GM18502 (cell line): ENCODE measurements at regions not wholly inside any gene's neighbourhood (a gene's known extent, or its start where the extent isn't known, plus 50 kb on each side); places are given as distances from the start of the nearest gene placed in this dataset.
"Not testable (repeated sequence)": the region's sequence is repeated elsewhere in the genome, so short reads cannot be mapped to it uniquely, and the experiment has no call there.

Experiments used
- ATAC-seq: cut with Tn5 transposase; IDR thresholded peaks from one replicate; pipeline ENCODE4 v1.9.1; 2021; ENCODE audit warnings: mild to moderate bottlenecking; ENCODE audit not compliant: unreplicated experiment, poor library complexity

DNA sequence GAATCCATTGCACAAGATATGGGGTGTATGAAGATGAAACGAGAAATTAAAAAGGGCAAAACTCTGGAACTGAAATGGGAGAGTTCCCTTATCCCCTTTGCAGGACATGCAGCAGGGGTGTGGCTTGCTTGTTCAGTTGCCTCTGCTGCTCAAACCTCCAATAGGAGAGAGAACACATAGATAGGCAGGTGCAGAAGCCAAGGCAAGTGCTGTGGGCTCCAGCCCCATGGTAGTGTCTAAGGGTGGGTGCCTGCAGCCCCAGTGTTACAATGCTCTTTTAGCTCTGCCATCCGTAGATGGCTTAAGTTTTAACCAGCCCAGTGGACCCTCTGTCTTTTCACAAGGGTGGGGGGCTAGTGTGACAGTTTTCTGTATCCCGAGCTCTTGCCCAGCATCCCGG is 69.7 kb downstream of the CMAS start:
- no peak for ATAC-seq

GRCh38 chr12:22116376-22116775 is 70.4 kb downstream of the CMAS start:
- no peak for ATAC-seq

- ATAC-seq, result no peak
Measured at GRCh38 chr12:22117563-22118237, 71.7 kb downstream of the CMAS start.

GRCh38 chr12:22118238-22118790 is 72.3 kb downstream of the CMAS start:
- ATAC-seq, result no peak

DNA sequence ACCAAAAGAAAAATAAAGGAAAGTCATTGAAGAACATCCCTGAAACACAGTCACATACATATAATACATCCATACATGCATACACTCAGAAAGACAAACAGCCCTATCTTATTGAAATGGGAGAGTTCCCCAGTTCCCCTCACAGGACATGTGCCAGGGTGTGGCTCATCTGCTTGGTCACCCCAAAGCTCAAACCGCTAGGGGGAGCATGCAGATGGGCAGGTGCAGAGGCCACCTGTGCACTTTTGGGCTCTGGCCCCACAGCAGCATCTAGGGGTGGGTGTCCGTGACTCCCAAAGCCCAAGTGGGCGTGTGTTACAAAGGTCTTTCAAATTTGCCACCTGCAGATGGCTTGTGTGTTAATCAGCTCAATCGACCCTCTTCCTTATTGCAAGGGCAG is 75.2 kb downstream of the CMAS start:
- peak; percentile 80 for ATAC-seq

DNA sequence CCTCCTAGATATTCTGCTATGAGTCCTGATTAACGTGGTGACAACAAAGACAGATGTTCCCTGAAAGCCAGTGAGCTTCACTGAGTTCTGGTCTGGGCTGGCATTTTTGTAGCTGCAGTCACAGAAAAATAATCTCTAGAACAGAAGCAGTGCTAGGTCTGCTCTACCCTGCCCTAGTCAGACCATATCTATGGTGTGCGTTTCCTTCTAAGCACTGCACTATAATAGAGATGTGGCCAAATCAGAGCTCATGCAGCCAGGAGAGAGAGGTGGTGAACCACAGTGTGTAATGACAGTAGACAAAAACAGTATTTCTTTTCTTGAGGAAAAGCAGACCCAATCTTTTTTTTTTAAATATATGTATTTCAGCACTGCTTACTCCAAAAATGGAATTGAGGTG is 76.3 kb downstream of the CMAS start:
- ATAC-seq, result no peak

DNA sequence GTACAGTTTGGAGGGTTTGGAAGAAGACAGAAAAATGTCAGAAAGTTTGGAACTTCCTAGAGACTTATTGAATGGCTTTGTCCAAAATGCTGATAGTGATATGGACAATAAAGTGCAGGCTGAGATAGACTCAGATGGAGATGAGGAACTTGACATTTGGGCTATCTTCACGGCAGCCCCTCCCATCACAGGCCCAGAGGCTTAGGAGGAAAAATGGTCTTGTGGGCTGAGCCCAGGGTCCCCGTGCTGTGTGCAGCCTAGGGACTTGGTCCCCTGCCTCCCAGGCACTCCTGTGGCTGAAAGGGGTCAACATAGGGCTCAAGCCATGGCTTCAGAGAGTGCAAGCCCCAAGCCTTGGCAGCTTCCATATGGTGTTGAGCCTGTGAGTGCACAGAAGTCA is 79.0 kb downstream of the CMAS start:
- no peak for ATAC-seq

GRCh38 chr12:22126101-22126500 is 80.1 kb downstream of the CMAS start:
- not testable (repeated sequence) for ATAC-seq

DNA sequence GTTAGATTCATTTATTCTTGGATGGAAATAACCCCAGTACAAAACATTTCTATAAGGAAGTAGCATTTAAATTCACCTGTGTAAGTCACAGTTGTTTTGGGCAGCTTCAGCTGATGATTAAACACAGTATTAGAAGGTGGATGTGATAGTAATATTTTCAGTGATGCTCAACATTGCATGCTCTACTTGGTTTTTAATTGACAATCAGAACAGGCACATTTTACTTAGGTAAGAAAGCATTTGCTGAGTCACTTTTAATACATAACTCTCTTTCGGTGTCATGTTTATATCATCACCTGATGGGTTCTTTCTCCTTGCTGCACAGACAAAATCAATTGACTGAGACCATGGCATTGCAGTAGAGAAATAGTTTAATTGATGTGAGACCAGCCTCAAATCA is 80.7 kb downstream of the CMAS start:
- no peak for ATAC-seq

GRCh38 chr12:22130671-22131070 is 84.7 kb downstream of the CMAS start:
- no peak for ATAC-seq

- not testable (repeated sequence) for ATAC-seq
Measured at GRCh38 chr12:22136604-22137117, 90.6 kb downstream of the CMAS start.
